HG03558 (cell line): ENCODE measurements at regions not wholly inside any gene's neighbourhood (a gene's known extent, or its start where the extent isn't known, plus 50 kb on each side); places are given as distances from the start of the nearest gene placed in this dataset.
A peak's percentile ranks its signal among the peaks of the same experiment; 100 is the strongest.

Source experiments
- ATAC-seq: cut with Tn5 transposase; IDR thresholded peaks from one replicate; pipeline ENCODE4 v1.9.1; 2021; ENCODE audit warnings: moderate number of reproducible peaks; ENCODE audit not compliant: unreplicated experiment; ENCODE audit errors: extremely low read depth

DNA sequence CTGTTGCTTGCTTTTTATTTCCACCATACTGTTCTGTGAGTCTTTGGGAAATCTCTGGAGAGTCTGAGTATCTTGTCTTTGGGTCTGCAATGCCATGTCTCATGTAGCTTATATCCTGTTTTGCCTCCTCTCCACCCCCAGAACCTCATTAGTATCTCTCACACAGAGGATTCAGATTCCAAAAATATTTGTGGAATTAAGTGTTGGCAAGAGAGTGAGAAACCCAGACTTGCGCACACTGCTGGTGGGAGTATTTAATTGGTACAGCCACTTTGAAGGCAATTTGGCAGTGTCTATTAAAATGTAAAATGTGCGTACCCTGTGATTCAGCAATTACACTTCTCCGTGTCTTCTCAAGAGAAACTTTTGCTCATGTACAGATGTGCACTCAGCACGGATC, 68.6 kb downstream of the ZNF621 start:
- no peak for ATAC-seq

DNA sequence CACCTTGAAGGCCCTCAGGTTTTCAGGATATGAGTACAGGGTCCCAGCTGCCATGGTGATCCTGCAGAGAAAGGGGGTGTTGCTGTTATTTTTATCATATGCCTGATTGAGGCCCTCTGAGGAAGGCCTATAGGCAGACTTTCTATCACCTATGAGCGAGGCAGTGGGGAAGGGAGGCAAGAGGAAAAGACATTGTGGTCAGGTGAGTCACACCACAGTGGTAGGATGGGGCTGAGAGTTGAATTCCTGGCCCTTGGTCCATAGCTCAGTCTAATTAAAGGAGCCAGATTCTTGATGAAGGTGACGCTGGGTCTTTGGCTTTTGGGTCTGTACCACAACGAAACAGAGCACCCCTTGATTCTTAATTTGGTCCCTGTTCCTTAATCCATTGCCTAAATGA, 72.7 kb downstream of the ZNF621 start:
- ATAC-seq, result no peak

DNA sequence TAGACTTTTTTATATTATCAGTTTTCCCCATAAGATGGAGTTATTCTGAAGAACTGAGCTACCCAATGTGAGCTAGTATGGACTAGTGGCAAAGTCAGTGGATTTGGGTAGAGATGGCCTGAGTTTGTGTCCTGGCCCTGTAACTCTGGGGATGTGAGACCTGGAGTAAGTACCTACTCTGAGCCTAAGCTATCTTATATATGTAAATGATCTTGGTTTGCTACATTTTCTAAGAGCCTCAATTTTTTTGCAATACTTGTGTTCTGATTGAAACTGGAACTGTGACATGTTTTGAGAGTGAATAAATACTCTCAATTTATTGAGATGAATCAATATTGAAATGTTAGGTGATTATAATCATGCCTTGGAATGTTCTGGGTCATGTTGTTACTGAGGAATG, 73.6 kb downstream of the ZNF621 start:
- no peak for ATAC-seq

DNA sequence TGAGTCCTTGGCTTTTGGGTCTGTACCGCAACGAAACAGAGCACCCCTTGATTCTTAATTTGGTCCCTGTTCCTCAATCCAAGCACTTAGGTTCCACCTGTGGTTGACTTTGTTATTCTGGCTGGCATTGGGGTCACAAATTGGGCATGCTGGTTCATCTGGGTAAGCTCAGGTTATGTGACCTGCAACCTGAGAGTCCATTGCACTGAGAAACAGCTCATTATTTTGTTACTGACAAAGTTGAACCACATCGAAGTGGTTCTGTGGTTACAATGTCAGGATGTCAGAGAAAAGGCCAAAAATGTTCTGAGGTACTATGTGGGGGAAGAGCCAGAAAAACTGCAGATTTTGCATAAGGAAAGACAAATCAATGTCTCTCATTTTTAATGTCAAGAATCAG, 74.2 kb downstream of the ZNF621 start:
- ATAC-seq, result no peak

DNA sequence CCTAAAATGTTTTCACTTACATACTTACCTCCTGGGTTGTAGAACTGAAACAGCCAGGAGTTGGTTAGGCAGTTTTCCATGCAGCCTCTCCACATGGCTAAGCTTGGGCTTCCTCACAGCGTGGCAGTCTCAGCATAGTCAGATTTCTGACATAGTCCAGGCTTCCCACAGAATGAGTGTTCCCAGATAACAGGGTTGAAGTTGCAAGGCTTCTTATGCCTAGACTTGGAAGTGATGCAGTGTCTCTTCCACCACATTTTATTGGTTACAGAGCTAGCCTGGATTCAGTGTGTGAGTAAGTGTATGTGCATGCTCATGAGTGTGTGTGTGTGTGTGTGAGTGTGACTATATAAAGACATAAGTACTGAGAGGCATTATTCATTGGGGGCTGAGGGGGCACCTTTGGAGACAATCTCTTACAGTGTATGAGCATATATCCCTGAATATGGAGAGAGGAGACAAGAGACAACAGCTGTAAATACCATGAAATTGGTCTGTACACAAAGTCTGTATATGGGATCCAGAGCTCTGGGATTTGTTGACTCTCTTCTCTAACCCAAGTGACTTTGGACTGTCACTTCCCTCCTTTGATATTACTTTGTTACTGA, 78.1 kb downstream of the ZNF621 start:
- ATAC-seq, result no peak

DNA sequence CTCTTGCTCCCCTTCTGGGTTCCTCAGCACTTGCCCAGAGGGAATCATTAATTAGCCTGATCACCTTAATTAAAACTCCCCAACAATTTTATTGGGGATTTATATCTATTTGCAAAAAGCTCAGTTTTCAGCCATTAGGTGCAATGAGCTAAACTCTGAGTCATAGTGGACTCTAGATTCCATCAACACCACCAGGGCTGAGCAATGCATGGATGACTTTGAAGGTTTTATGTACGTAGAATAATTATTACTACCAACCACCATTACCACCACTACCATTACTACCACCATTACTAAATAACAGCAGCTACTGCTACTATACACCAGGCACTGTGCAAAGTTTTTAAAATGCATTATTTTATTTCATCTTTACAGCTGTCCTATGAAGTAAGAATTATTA, 81.2 kb downstream of the ZNF621 start:
- ATAC-seq, result no peak

DNA sequence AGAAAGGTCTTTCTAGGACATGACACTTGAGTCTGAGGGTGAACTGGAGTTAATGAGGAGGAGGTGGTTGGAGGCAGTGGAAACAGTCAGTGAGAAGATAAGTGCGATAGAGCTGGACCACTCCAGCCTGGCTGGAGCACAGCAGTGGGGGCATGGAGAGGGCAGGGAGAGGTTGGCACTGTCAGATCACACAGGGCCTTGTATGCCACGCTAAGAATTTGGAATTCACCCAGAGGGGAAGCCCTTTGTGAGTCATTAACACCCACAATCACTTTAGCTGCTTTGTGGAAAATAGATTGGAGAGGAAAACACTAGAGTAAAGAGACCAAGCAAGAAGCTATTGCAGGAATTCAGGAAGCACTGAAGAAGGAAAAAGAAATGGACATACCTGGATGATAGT, 83.3 kb downstream of the ZNF621 start:
- no peak for ATAC-seq

DNA sequence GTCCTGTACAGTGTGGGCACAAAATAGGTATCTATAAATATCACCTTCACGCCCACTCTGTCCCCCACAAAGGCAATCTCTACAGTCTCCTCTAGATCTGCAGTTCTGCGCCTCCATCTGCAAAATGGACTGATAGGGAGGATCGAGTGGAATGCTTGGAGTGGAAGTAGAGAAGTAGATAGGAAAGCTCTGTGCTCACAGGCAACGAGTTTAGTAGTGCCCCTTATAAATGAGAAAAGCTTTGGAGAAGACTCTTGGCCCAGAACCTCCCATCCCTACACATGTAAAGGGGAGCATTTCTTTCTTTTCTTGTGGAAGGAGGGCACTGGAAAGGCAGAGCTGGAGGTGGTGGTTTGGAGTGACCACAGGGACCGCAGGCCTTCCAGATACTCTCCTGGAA, 88.5 kb downstream of the ZNF621 start:
- no peak for ATAC-seq

DNA sequence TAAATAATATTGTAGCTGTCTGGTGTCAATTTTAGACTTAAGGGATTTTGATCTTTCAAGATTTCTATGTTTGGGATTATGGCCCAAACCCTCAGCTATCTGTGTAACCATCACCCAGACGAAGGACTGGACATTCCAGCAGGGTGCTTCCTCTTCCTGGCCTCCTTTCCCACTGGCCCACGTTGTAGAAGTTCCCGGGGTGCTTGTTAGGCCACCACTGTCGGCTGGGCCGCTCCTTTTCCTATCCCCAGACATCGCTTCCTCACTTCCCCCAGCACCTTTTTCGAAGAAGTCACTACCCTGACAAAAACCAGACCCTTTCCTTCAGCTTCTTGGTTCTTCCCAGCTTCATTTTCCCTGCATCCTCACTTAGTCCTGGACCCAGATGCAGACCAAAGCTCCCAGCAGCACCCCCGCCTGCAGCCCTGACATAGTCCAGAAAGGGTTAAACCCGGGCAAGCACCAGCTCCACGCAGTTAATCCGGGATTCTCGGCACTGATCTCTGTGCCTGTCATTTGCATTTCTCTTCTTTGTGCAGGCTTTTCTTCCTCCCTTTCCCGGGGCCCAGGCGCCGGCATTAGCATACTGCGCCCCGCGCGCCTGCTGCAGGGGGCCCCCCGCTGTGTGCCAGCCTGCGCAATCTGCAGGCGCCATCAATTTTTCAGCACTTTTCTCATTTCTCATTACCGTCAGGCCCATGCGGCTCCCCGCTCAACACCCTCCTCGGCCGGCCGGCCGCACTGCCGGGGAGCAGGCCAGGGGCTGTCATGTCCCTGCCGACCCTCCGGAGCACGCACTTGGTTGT, 90.6 kb downstream of the ZNF621 start:
- ATAC-seq, result no peak

DNA sequence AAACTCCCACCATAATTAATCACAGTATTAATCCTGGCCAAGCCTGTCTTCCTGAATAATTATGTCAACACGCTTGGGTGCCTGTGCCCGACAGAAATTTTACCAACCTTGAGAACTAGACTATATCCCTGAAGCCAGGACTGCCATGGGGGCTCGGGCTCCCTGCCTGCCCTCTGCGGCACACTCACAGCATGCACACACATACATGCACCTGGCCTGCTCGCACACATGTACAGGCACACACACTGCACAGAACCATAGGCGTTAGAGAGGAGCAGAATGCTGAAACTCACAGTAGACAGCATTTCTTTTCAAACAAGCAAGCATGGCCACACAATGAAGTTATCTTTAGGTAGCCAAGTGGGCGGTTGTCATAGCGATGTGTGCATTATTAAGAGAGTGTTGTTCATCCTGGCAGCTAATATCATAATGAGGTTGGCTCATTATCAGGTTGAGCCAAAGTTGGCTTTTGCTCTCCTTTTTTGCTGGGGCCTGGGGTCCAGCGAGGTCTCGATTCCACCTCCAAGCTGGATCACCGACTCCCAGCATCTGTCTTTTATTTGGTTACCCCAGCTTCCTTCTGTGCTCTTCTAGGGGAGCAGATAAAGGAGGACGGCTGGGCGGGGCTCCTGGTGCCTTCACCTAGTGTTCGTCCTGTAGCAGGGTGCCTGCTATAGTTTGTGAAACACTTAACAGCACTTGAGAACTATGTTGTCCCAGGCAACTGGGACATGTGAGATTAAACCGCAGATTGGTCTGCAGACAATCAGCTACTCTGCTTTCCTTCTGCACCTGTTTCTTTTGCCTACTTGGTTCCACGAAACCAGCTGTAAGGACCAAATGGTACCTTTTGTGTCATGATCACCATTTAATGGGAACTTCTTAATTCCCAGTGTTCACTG, 91.4 kb downstream of the ZNF621 start:
- no peak for ATAC-seq

DNA sequence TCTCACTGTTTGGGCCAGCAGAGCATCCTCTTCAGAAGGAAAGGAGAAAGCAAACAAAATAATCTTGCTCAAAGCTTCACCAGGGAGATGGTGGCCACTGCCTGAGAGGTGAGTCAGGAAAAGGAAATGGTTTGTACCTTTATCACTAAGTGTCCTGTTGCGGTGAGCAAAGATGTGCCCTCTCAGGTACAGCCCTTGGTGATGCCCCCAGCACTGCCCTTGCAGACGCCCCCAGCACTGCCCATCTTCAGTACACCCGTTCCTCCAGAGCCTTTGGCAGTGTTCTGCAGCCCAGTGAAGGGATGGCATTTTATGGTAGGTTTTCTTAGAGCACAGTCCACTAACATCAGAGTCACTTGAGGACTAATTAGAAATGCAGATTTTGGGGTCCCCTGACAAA, 92.3 kb downstream of the ZNF621 start:
- ATAC-seq, result no peak

DNA sequence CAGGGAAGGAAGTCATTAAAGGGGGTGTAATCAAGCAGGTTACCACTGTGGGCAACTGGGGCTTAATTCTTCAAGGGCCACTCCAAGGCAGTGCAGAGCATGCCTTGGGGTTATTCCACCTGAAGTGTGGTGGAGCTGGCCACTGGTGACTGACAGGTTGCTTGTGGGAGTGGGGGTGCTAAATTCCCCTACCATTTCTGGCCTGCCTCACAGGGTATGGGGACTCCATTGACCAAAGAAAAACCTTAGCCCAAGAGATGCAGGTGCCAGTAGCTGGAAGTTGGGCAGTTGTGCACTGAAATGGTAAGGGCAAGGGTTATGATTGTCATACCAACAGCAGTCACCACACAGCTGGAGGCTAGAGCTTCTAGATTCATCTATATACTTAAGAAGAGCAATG, 93.4 kb downstream of the ZNF621 start:
- ATAC-seq, result no peak

DNA sequence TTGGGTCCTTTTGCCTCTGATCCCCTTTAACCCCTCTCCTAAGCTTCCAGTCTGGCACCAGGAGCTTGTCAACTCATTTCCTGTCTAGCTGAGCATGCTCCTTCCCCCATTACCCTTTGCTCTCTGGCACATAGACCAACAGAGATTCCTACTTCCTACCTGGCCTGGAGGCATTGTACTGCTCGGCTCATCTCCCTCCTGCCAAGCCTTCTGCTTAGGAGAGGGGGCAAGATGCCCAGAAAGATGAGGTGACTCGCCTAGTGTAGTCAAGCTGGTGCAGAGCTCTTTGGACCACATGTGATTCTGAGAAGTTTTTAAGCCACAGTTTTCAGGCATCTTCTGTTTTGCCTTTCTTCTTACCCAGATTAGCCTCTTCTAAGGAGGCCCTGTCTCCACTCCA, 95.4 kb downstream of the ZNF621 start:
- ATAC-seq, result no peak

DNA sequence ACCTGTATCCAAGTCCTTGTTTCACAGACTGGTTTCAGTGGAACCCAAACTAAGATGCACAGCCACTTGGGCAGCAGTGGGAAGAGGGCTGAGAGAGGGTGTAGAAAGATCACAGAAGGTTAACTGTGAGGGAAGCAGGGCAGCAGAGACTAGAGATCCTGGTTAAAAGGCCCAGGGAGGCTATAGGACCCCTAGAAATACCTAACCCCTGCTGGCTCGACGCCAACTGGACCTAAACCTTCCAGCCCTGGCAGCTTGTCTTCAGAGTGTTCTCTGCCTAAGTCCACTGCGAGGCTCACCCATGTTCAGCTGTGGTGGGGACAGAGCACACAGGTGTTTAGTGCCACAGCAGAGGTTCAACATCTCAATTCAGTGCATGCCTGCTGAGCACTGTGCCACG, 96.5 kb downstream of the ZNF621 start:
- no peak for ATAC-seq

DNA sequence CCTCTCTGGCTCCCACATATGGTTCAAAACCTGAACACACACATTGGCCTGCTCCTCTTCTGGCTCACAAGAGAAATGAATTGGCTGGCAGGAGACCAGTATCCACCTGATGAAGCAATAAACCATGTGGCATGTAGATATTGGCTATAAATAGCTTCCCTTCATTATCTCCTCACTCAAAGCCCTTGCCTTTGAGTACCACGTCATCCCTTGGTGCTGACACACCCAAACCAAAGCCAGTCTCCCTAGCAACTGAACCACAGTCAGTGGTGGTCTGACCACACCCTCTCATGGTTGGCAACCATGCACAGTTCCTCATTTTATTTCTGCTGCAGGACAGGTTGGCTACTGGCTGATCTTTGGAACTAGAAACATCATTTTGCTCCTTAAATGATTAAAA, 98.8 kb downstream of the ZNF621 start:
- peak; percentile 83 for ATAC-seq

DNA sequence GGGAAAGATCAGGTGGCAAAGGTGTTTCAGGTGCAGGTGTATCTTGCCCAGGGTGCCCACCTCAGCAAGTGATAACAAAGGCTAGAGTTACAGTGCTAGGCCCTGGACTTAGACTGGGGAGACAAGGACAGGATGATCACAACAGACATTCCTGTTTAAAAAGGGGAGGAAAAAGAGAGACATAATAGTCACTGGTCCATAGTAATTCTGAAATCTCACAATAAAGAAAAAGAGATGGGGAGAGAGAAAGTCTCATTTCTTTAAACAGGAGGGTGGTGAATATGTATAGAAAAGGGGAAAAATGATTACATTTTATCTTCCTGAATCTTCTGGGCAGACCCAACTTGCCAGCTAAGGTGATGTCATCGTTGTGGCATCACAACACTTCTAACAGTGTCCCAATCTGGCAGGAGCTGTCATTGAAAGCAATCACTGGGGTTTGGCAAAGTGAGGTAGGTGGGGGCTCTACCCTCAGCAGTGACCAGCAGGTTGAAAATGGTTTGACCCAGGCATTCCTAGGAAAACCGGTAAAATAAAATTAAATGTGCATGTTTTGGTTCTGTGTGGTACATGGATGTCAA, 99.5 kb downstream of the ZNF621 start:
- ATAC-seq, result no peak

DNA sequence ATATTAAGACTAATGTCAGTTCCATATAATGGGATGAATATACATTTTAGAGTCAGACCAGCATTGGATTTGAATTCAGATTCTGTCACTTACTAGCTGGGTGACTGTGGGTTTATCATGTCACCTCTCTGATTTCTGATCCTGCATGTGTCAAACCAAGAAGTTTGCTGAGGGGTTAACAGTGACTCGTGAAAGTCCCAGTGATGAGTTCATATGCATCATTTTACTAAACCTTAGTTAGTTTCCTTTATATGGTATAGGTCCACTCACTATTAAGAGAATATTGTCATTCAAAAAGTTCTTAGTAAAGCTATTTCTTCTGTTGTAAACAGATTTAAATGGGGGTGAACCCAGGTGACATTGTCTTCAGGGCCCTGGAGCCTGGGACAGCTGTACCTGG, 102.3 kb downstream of the ZNF621 start:
- ATAC-seq, result no peak

DNA sequence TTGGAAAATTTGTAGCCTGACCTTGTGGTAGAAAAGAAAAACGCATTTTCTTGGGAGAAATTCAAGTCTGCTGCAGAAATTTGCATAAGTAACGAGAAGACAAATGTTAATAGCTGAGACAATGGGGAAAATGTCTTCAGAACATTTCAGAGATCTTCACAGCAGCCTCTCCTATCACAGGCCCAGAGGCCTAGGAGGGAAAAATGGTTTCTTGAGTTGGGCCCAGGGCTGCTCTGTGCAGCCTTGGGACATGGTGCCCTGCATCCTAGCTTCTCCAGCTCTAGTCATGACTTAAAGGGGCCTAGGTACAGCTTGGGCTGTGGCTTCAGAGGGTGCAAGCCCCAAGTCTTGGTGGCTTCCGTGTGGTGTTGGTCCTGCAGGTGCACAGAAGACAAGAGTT, 104.2 kb downstream of the ZNF621 start:
- no peak for ATAC-seq

DNA sequence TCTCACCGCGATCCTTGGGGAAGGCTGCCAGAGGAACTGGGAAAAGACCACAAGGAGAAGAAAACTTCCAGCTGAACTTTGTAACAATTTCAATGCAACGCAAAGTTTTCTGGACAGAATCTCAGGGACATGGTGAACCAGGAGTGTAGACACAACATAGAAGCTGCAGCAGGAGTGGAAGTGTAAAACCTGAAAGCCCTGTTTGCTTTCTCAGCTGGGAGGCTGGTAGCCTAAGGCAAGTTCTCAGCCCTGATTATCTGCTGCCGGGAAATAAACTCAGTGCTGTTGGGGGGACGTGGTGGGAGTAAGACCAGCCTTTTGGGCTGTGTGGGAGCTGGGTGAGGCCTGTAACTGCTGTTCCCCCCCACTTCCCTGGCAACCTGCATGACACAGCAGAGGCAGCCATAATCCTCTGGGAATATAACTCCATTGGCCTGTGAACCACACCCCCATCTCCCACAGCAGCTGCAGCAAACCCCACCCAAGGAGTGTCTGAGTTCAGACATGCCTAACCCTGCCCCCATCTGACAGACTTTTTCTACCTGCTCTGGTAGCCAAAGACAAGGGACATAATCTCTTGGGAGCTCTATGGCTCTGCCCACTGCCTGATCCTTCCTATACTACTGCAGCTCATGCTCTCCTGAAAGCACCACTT, 106.7 kb downstream of the ZNF621 start:
- ATAC-seq, result no peak

DNA sequence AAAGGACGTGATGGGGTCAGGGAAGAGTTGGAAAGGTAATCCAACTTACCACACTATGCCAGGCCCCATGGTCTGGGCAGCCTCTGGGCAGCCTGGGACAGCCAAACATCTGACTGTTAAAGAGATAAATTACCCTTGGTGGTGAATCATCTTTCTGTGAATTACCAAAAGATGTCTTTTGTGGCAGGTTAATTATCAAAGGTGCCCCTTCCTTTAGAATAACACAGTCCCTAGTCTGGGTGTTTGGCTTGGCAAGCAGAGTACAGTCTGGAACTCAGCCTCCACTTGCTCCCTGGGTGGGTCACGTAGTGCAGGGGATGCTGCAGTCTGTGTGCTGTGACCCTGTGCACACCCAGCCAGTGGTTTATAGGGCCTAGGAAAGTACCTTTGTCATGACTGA, 113.1 kb downstream of the ZNF621 start:
- no peak for ATAC-seq
